WTC11 (cell line): ENCODE measurements at regions not wholly inside any gene's neighbourhood (a gene's known extent, or its start where the extent isn't known, plus 50 kb on each side); places are given as distances from the start of the nearest gene placed in this dataset.

Source experiments
- ELF4 ChIP-seq: sonication (generic); formaldehyde crosslinking; IDR thresholded peaks from 2 replicates; pipeline ENCODE4 v1.8.1; 2022; ENCODE audit warnings: low read depth, mild to moderate bottlenecking, moderate library complexity, missing genetic modification reagents
- NFE2L1 ChIP-seq: sonication (generic); formaldehyde crosslinking; IDR thresholded peaks from 2 replicates; pipeline ENCODE4 v1.8.1; 2023; ENCODE audit warnings: missing genetic modification reagents
- NFYB ChIP-seq: sonication (generic); formaldehyde crosslinking; conservative IDR thresholded peaks from 2 replicates; pipeline ENCODE4 v1.8.0; 2022; ENCODE audit warnings: low read depth, missing genetic modification reagents
- NR1H2 ChIP-seq: sonication (generic); formaldehyde crosslinking; IDR thresholded peaks from 2 replicates; pipeline ENCODE4 v1.9.0; 2021; ENCODE audit warnings: mild to moderate bottlenecking, moderate library complexity, missing genetic modification reagents
- TCF7 ChIP-seq: sonication (generic); formaldehyde crosslinking; IDR thresholded peaks from 2 replicates; pipeline ENCODE4 v1.8.0; 2022; ENCODE audit warnings: mild to moderate bottlenecking, low read depth, missing genetic modification reagents, moderate library complexity
- ZNF423 ChIP-seq: fragments of 250-450 bp; sonication (Bioruptor Pico); IDR thresholded peaks from 2 replicates; pipeline ENCODE4 v2.1.2; 2022; ENCODE audit warnings: mild to moderate bottlenecking, moderate library complexity
- ZNF671 ChIP-seq: fragments of 250-450 bp; sonication (Bioruptor Pico); IDR thresholded peaks from 2 replicates; pipeline ENCODE4 v1.8.0; 2021; ENCODE audit warnings: mild to moderate bottlenecking
- TF ChIP-seq, protein P1 (sequence below): fragments of 200-600 bp; IDR thresholded peaks from 2 replicates; pipeline ENCODE4 v1.8.0; 2022; ENCODE audit warnings: antibody characterized with exemption
- TF ChIP-seq, protein P2 (sequence below): fragments of 250-450 bp; sonication (Bioruptor Pico); conservative IDR thresholded peaks from 2 replicates; pipeline ENCODE4 v1.9.0; 2021; ENCODE audit warnings: mild to moderate bottlenecking
- TF ChIP-seq, protein P3 (sequence below): sonication (generic); formaldehyde crosslinking; IDR thresholded peaks from 2 replicates; pipeline ENCODE4 v1.8.1; 2022; ENCODE audit warnings: low read depth, missing genetic modification reagents, borderline replicate concordance
- TF ChIP-seq, protein P4 (sequence below): sonication (generic); formaldehyde crosslinking; IDR thresholded peaks from 2 replicates; pipeline ENCODE4 v1.8.0; 2022; ENCODE audit warnings: mild to moderate bottlenecking, missing genetic modification reagents
- TF ChIP-seq, protein P5 (sequence below): sonication (generic); formaldehyde crosslinking; IDR thresholded peaks from 2 replicates; pipeline ENCODE4 v1.8.1; 2023; ENCODE audit warnings: mild to moderate bottlenecking, missing genetic modification reagents

DNA sequence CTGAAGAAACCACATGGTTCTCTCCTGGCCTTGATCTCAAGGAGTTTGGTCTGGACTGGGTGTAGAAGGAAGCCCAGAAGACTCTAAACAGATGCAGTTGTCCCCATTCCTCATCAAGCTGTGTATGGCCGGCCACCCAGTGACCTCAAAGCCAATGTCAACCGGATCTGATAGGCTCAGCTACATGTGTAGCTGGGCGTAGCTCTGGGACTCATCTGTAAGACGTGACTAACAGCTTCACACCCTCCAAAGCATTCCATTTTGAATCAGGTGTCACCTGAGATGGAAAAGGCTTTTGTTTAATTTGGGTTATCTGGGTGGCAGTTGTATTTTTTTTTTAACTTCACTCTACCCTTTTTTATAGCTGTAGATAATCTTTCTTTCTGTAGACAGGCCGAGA, 130.4 kb downstream of the ABCC12 start:
- TF ChIP-seq, protein P1, sequence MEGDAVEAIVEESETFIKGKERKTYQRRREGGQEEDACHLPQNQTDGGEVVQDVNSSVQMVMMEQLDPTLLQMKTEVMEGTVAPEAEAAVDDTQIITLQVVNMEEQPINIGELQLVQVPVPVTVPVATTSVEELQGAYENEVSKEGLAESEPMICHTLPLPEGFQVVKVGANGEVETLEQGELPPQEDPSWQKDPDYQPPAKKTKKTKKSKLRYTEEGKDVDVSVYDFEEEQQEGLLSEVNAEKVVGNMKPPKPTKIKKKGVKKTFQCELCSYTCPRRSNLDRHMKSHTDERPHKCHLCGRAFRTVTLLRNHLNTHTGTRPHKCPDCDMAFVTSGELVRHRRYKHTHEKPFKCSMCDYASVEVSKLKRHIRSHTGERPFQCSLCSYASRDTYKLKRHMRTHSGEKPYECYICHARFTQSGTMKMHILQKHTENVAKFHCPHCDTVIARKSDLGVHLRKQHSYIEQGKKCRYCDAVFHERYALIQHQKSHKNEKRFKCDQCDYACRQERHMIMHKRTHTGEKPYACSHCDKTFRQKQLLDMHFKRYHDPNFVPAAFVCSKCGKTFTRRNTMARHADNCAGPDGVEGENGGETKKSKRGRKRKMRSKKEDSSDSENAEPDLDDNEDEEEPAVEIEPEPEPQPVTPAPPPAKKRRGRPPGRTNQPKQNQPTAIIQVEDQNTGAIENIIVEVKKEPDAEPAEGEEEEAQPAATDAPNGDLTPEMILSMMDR, result no peak
- TF ChIP-seq, protein P2, sequence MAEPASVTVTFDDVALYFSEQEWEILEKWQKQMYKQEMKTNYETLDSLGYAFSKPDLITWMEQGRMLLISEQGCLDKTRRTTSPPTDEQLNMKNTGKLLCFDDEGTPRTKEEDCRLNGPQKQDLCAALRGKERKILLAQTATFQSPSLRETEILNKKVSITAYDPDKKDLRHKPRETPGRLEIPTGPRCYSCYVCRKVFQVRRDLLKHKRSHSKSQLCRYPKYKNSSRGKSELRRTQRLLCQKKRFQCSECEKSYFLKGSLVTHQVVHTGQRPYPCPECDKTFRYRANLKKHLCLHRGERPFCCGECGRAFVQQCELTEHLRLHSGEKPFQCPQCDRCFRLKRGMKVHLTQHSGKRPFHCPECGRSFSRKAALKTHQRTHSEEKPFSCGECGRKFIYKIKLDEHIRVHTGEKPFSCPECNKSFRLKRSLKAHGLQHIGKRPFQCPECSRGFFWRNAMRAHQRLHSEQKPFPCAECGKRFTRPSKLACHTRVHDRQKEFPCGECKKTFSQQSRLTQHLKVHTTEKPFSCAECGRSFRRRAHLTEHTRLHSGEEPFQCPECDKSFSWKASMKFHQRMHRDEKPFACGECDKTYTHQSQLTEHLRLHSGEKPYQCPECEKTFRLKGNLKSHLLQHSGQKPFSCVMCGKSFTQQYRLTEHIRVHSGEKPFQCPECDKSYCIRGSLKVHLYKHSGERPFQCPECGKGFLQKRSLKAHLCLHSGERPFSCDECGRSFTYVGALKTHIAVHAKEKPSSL, result no peak
- TF ChIP-seq NFE2L1 (CRISPR knock-in tag) (no peak), NFYB (CRISPR knock-in tag) (no peak), TCF7 (CRISPR knock-in tag) (no peak), ELF4 (no peak), NR1H2 (CRISPR knock-in tag) (no peak), ZNF671 (no peak), ZNF423 (CRISPR knock-in tag) (no peak)
- TF ChIP-seq, protein P3, sequence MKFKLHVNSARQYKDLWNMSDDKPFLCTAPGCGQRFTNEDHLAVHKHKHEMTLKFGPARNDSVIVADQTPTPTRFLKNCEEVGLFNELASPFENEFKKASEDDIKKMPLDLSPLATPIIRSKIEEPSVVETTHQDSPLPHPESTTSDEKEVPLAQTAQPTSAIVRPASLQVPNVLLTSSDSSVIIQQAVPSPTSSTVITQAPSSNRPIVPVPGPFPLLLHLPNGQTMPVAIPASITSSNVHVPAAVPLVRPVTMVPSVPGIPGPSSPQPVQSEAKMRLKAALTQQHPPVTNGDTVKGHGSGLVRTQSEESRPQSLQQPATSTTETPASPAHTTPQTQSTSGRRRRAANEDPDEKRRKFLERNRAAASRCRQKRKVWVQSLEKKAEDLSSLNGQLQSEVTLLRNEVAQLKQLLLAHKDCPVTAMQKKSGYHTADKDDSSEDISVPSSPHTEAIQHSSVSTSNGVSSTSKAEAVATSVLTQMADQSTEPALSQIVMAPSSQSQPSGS, result no peak
- TF ChIP-seq, protein P4, sequence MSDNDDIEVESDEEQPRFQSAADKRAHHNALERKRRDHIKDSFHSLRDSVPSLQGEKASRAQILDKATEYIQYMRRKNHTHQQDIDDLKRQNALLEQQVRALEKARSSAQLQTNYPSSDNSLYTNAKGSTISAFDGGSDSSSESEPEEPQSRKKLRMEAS, result no peak
- TF ChIP-seq, protein P5, sequence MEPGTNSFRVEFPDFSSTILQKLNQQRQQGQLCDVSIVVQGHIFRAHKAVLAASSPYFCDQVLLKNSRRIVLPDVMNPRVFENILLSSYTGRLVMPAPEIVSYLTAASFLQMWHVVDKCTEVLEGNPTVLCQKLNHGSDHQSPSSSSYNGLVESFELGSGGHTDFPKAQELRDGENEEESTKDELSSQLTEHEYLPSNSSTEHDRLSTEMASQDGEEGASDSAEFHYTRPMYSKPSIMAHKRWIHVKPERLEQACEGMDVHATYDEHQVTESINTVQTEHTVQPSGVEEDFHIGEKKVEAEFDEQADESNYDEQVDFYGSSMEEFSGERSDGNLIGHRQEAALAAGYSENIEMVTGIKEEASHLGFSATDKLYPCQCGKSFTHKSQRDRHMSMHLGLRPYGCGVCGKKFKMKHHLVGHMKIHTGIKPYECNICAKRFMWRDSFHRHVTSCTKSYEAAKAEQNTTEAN (CRISPR knock-in tag), result no peak
